A172 (cell line): ENCODE measurements at regions not wholly inside any gene's neighbourhood (a gene's known extent, or its start where the extent isn't known, plus 50 kb on each side); places are given as distances from the start of the nearest gene placed in this dataset.
"Not testable (repeated sequence)": the region's sequence is repeated elsewhere in the genome, so short reads cannot be mapped to it uniquely, and the experiment has no call there.

Experiments
- DNase-seq: peaks from one replicate; pipeline ENCODE4 v3.0.0-alpha.2; 2015; ENCODE audit warnings: low spot score

- DNase-seq, result peak; percentile 76
These were observed 148.7 kb downstream of the SOX4 start for GRCh38 chr6:21742238-21742660.

GRCh38 chr6:21744331-21744730, 150.8 kb downstream of the SOX4 start:
- no peak for DNase-seq

- DNase-seq, result no peak
These were observed 152.2 kb downstream of the SOX4 start for GRCh38 chr6:21745543-21746337.

GRCh38 chr6:21747441-21747840, 153.9 kb downstream of the SOX4 start:
- DNase-seq, result no peak

GRCh38 chr6:21748343-21749056, 154.9 kb downstream of the SOX4 start:
- no peak for DNase-seq

- no peak for DNase-seq
These were observed 156.2 kb downstream of the SOX4 start for GRCh38 chr6:21749754-21750153.

- DNase-seq, result no peak
These were observed 157.0 kb downstream of the SOX4 start for GRCh38 chr6:21750575-21750974.

- peak; percentile 36 for DNase-seq
These were observed 158.1 kb downstream of the SOX4 start for GRCh38 chr6:21751608-21752007.

- DNase-seq, result peak; percentile 50
These were observed 158.7 kb downstream of the SOX4 start for GRCh38 chr6:21752054-21752811.

- DNase-seq, result peak; percentile 37
These were observed 159.9 kb downstream of the SOX4 start for GRCh38 chr6:21753241-21754108.

GRCh38 chr6:21754891-21755290, 161.3 kb downstream of the SOX4 start:
- peak; percentile 70 for DNase-seq

GRCh38 chr6:21756487-21756886, 162.9 kb downstream of the SOX4 start:
- no peak for DNase-seq

- DNase-seq, result not testable (repeated sequence)
These were observed 163.8 kb downstream of the SOX4 start for GRCh38 chr6:21757392-21757791.

GRCh38 chr6:21759721-21760120, 166.2 kb downstream of the SOX4 start:
- no peak for DNase-seq

GRCh38 chr6:21761053-21761730, 167.6 kb downstream of the SOX4 start:
- DNase-seq, result not testable (repeated sequence)

GRCh38 chr6:21764989-21765388, 171.4 kb downstream of the SOX4 start:
- no peak for DNase-seq

- peak; percentile 54 for DNase-seq
These were observed 174.5 kb downstream of the SOX4 start for GRCh38 chr6:21767891-21768648.

- peak; percentile 83 for DNase-seq
These were observed 175.9 kb downstream of the SOX4 start for GRCh38 chr6:21769405-21769861.

GRCh38 chr6:21769968-21770367, 176.4 kb downstream of the SOX4 start:
- no peak for DNase-seq
